Mammary epithelial cell (primary cell): ENCODE measurements at regions not wholly inside any gene's neighbourhood (a gene's known extent, or its start where the extent isn't known, plus 50 kb on each side); places are given as distances from the start of the nearest gene placed in this dataset.

ENCODE experiments used
- CTCF ChIP-seq, 2 donors: IDR thresholded peaks in 1 of 2; conservative IDR thresholded peaks in 1 of 2; 2 replicates each; pipeline ENCODE4 v1.5.1; 2011 to 2012; ENCODE audit warnings: inconsistent platforms in 2 of 2, low read length in 2 of 2, mild to moderate bottlenecking in 2 of 2, control low read depth in 1 of 2, low read depth in 1 of 2; ENCODE audit not compliant: insufficient read depth in 1 of 2; ENCODE audit errors: extremely low read depth in 1 of 2
- EZH2 ChIP-seq: IDR thresholded peaks from 2 replicates; pipeline ENCODE4 v1.6.1; 2012; ENCODE audit warnings: low read length, inconsistent platforms, borderline replicate concordance

- TF ChIP-seq CTCF (conservative IDR thresholded peaks at IDR 0.05 in 1 of 2, IDR thresholded peaks at IDR 0.05 in 1 of 2; ENCODE audit: extremely low read depth in 1 of 2, insufficient read depth in 1 of 2, low read depth in 1 of 2, low read length in 2 of 2) (no peak), EZH2 (no peak)
These were observed 88.4 kb upstream of the CLNK start for GRCh38 chr4:10773010-10773409.
